HCT116 (cell line): ENCODE measurements at regions not wholly inside any gene's neighbourhood (a gene's known extent, or its start where the extent isn't known, plus 50 kb on each side); places are given as distances from the start of the nearest gene placed in this dataset.

Experiments
- ATAC-seq: fragments of 200-7000 bp; cut with Tn5 transposase; 2 replicates; pipeline ENCODE4 v1.9.1; 2020; ENCODE audit warnings: mild to moderate bottlenecking, moderate library complexity
- BruUV-seq: library from RNA; stranded (reverse); fragments of 400-500 nt; replicated peaks from 2 replicates; lab custom pipeline; 2021; lab: Mats Ljungman, UMichigan
- CTCF ChIA-PET: fragments of 300-600 bp; sonication (Branson Sonifier 250); formaldehyde crosslinking; loops from one replicate; lab custom pipeline; 2021; ENCODE audit warnings: antibody characterized with exemption; lab: Charles Lee
- POLR2A ChIA-PET: fragments of 300-600, 350-600 bp; sonication (Branson Sonifier 250); formaldehyde crosslinking; loops from one replicate; lab custom pipeline; 2021; ENCODE audit warnings: antibody characterized with exemption; lab: Charles Lee
- RAD21 ChIA-PET, 2 experiments: fragments of 300-600 bp; sonication (Branson Sonifier 250); formaldehyde crosslinking; loops; one replicate each; lab custom pipeline; 2023; ENCODE audit warnings: low total read pairs in 2 of 2; ENCODE audit not compliant: uncharacterized antibody in 2 of 2, unreplicated experiment in 2 of 2, low non-redundant PET in 1 of 2; lab: Charles Lee
- DNase-seq: peaks from one replicate; pipeline ENCODE4 v3.0.0-alpha.2; 2010; ENCODE audit warnings: low read depth, low spot score
- H2AFZ ChIP-seq: fragments of 200-600 bp; shearing (Covaris generic), sonication (generic); 2 replicates; pipeline ENCODE4 v1.6.1; 2017; ENCODE audit warnings: low read depth, mixed run types, mixed read lengths, antibody characterized with exemption, low read length; ENCODE audit not compliant: poor library complexity, severe bottlenecking
- H3K27ac ChIP-seq: 2 replicates; pipeline ENCODE4 v1.5.1; 2012; ENCODE audit warnings: low read depth, low read length
- H3K27me3 ChIP-seq: fragments of 200-600 bp; sonication (generic); 2 replicates; pipeline ENCODE4 v1.6.1; 2016; ENCODE audit warnings: mixed run types, low read length, mixed read lengths; ENCODE audit not compliant: insufficient read depth
- H3K36me3 ChIP-seq, 2 experiments: fragments of 200-500 bp in 1 of 2; fragments of 200-600 bp in 1 of 2; sonication (Bioruptor generic) in 1 of 2; sonication (generic) in 1 of 2; 2 replicates each; pipeline versions ENCODE4 v1.5.1 to v1.6.1; 2014 to 2016; ENCODE audit warnings: low read length in 2 of 2, inconsistent platforms in 1 of 2, mixed read lengths in 1 of 2, mixed run types in 1 of 2; ENCODE audit not compliant: insufficient read depth in 2 of 2, control insufficient read depth in 1 of 2
- H3K4me1 ChIP-seq, 2 experiments: fragments of 200-600 bp in 1 of 2; sonication (generic) in 1 of 2; 2 replicates each; pipeline versions ENCODE4 v1.5.1 to v1.6.1; 2012 to 2017; ENCODE audit warnings: low read length in 2 of 2, inconsistent platforms in 1 of 2, mild to moderate bottlenecking in 1 of 2, mixed read lengths in 1 of 2, mixed run types in 1 of 2, moderate library complexity in 1 of 2; ENCODE audit not compliant: insufficient read depth in 2 of 2, control insufficient read depth in 1 of 2
- H3K4me2 ChIP-seq: fragments of 200-600 bp; sonication (generic); 2 replicates; pipeline ENCODE4 v1.6.1; 2017; ENCODE audit warnings: mixed run types, low read length, mixed read lengths
- H3K4me3 ChIP-seq, 2 experiments: fragments of 200-600 bp in 1 of 2; sonication (generic) in 1 of 2; replicated peaks in 1 of 2; 2 replicates each; pipeline ENCODE4 v1.5.1; 2011 to 2016; ENCODE audit warnings: low read length in 2 of 2, control low read depth in 1 of 2, low read depth in 1 of 2, mild to moderate bottlenecking in 1 of 2, mixed read lengths in 1 of 2, mixed run types in 1 of 2
- H3K79me2 ChIP-seq: fragments of 200-600 bp; sonication (generic); 2 replicates; pipeline ENCODE4 v1.6.1; 2017; ENCODE audit warnings: mild to moderate bottlenecking, mixed run types, low read length, moderate library complexity, mixed read lengths; ENCODE audit not compliant: insufficient read depth
- H3K9ac ChIP-seq: fragments of 200-600 bp; sonication (generic); 2 replicates; pipeline ENCODE4 v1.6.1; 2016; ENCODE audit warnings: low read length, mixed read lengths
- H3K9me2 ChIP-seq: fragments of 200-600 bp; sonication (generic), shearing (Covaris generic); 2 replicates; pipeline ENCODE4 v1.6.1; 2017; ENCODE audit warnings: mixed run types, mild to moderate bottlenecking, moderate library complexity; ENCODE audit not compliant: insufficient read depth
- H3K9me3 ChIP-seq, 2 experiments: fragments of 200-500 bp in 1 of 2; fragments of 200-600 bp in 1 of 2; sonication (Bioruptor generic) in 1 of 2; sonication (generic) in 1 of 2; 2 replicates each; pipeline ENCODE4 v1.6.1; 2014 to 2017; ENCODE audit warnings: low read length in 2 of 2, mixed read lengths in 2 of 2, inconsistent platforms in 1 of 2, low read depth in 1 of 2, mild to moderate bottlenecking in 1 of 2, mixed run types in 1 of 2, moderate library complexity in 1 of 2; ENCODE audit not compliant: control insufficient read depth in 1 of 2, insufficient read depth in 1 of 2
- H4K20me1 ChIP-seq: fragments of 200-600 bp; sonication (generic), shearing (Covaris generic); 2 replicates; pipeline ENCODE4 v1.6.1; 2017; ENCODE audit warnings: mixed run types, mild to moderate bottlenecking, moderate library complexity; ENCODE audit not compliant: insufficient read depth
- EGR1 ChIP-seq: IDR thresholded peaks from 2 replicates; pipeline ENCODE4 v1.6.1; 2012; ENCODE audit warnings: low read depth
- FOSL1 ChIP-seq: IDR thresholded peaks from 2 replicates; pipeline ENCODE4 v1.6.1; 2012; ENCODE audit warnings: low read depth
- POLR2A ChIP-seq: IDR thresholded peaks from 2 replicates; pipeline ENCODE4 v1.7.0; 2011; ENCODE audit warnings: borderline replicate concordance; ENCODE audit not compliant: insufficient read depth, insufficient read length; ENCODE audit errors: extremely low read depth
- POLR2AphosphoS5 ChIP-seq: IDR thresholded peaks from 2 replicates; pipeline ENCODE4 v1.6.1; 2011; ENCODE audit warnings: mild to moderate bottlenecking, low read depth, low read length, moderate library complexity
- RAD21 ChIP-seq: IDR thresholded peaks from 2 replicates; pipeline ENCODE4 v1.6.1; 2012; ENCODE audit warnings: low read depth, mild to moderate bottlenecking
- SIN3A ChIP-seq: IDR thresholded peaks from 2 replicates; pipeline ENCODE4 v1.6.1; 2012; ENCODE audit warnings: low read depth
- SRF ChIP-seq: IDR thresholded peaks from 2 replicates; pipeline ENCODE4 v1.6.1; 2012; ENCODE audit warnings: low read depth
- TCF7L2 ChIP-seq: IDR thresholded peaks from 2 replicates; pipeline ENCODE4 v1.7.0; 2011; ENCODE audit warnings: borderline replicate concordance, inconsistent platforms; ENCODE audit not compliant: insufficient read depth, insufficient read length; ENCODE audit errors: extremely low read depth
- ZFX ChIP-seq: fragments of 450-650 bp; IDR thresholded peaks from 2 replicates; pipeline ENCODE4 v1.6.1; 2017
- ZNF274 ChIP-seq: fragments of 200-500 bp; sonication (Bioruptor generic); IDR thresholded peaks from 2 replicates; pipeline ENCODE4 v1.6.1; 2014; ENCODE audit warnings: mild to moderate bottlenecking, low read depth, low read length, inconsistent platforms
- intact Hi-C: fragments of 100-400 bp; cut with micrococcal nuclease; formaldehyde crosslinking; loops from 2 replicates; pipeline ENCODE4 v1.10.0; 2022
- TF ChIP-seq, protein P1 (sequence below): IDR thresholded peaks from 2 replicates; pipeline ENCODE4 v1.6.1; 2012; ENCODE audit warnings: low read depth
- TF ChIP-seq, protein P2 (sequence below), 3 experiments: fragments of 200-600 bp in 1 of 3; sonication (generic) in 1 of 3; IDR thresholded peaks in 2 of 3; conservative IDR thresholded peaks in 1 of 3; 2 replicates each; pipeline ENCODE4 v1.5.1; 2012 to 2017; ENCODE audit warnings: low read depth in 2 of 3, low read length in 2 of 3, antibody characterized with exemption in 1 of 3, borderline replicate concordance in 1 of 3, control low read depth in 1 of 3, mild to moderate bottlenecking in 1 of 3, mixed read lengths in 1 of 3, mixed run types in 1 of 3, moderate library complexity in 1 of 3; ENCODE audit not compliant: insufficient read depth in 1 of 3

DNA sequence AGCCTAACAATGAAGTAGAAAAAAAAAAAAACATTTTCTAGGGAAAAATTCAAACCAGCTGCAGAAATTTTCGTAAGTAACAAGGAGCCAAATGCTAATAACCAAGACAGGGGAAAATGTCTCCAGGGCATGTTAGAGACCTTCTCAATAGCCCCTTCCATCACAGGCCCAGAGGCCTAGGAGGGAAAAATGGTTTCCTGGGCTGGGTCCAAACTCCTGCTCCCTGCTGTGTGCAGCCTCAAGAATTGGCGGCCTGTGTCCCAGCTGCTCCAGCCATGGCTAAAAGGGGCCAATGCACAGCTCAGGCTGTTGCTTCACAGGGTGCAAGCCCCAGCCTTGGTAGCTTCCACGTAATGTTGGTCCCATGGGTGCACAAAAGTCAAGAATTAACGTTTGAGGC, 266.2 kb downstream of the ZEB2 start:
- Histone ChIP-seq H3K4me1 (no peaks in the 10 kb centered on the region), H3K36me3 (no peaks in the 10 kb centered on the region), H3K9me3 (peaks cover 9 to 12% of the 10 kb centered on the region in 2 experiments; a peak in 3 of 4 replicates), H3K27ac (no peak overlapping the region), H3K4me2 (no peak overlapping the region), H2AFZ (no peak overlapping the region), H4K20me1 (no peaks in the 10 kb centered on the region), H3K9me2 (no peaks in the 10 kb centered on the region), H3K27me3 (no peaks in the 10 kb centered on the region), H3K4me3 (no peak overlapping the region), H3K9ac (no peak overlapping the region), H3K79me2 (no peaks in the 10 kb centered on the region)
- BruUV-seq: no TSS peak
- ChIA-PET RAD21 (no interaction called here), POLR2A (no interaction called here), CTCF (no interaction called here)
- intact Hi-C loops: no loop called here
- ATAC-seq (no peak), DNase-seq (no peak)
- TF ChIP-seq POLR2A: no peak
- TF ChIP-seq POLR2AphosphoS5: no peak
- TF ChIP-seq, protein P1, sequence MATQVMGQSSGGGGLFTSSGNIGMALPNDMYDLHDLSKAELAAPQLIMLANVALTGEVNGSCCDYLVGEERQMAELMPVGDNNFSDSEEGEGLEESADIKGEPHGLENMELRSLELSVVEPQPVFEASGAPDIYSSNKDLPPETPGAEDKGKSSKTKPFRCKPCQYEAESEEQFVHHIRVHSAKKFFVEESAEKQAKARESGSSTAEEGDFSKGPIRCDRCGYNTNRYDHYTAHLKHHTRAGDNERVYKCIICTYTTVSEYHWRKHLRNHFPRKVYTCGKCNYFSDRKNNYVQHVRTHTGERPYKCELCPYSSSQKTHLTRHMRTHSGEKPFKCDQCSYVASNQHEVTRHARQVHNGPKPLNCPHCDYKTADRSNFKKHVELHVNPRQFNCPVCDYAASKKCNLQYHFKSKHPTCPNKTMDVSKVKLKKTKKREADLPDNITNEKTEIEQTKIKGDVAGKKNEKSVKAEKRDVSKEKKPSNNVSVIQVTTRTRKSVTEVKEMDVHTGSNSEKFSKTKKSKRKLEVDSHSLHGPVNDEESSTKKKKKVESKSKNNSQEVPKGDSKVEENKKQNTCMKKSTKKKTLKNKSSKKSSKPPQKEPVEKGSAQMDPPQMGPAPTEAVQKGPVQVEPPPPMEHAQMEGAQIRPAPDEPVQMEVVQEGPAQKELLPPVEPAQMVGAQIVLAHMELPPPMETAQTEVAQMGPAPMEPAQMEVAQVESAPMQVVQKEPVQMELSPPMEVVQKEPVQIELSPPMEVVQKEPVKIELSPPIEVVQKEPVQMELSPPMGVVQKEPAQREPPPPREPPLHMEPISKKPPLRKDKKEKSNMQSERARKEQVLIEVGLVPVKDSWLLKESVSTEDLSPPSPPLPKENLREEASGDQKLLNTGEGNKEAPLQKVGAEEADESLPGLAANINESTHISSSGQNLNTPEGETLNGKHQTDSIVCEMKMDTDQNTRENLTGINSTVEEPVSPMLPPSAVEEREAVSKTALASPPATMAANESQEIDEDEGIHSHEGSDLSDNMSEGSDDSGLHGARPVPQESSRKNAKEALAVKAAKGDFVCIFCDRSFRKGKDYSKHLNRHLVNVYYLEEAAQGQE: no peak

DNA sequence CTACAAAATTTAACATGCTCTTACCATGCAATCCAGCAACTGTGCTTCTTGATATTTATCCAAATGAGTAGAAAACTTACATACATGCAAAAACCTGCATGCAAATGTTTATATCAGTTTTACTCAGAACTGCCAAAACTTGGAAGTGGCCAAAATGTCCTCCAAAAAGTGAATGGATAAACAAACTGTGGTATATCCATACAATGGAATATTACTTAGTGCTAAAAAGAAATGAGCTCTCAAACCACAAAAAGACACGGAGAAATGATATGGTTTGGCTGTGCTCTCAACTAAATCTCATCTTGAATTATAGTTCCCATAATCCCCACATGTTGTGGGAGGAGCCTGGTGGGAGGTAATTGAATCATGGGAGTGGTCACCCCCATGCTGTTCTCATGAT, 267.2 kb downstream of the ZEB2 start:
- BruUV-seq: no TSS peak

More for the DNA sequence above, 267.2 kb downstream of the ZEB2 start:
- Histone ChIP-seq H4K20me1 (no peaks in the 10 kb centered on the region), H3K9ac (no peak overlapping the region), H3K79me2 (no peaks in the 10 kb centered on the region), H3K4me3 (no peak overlapping the region), H3K9me2 (no peaks in the 10 kb centered on the region), H3K4me2 (no peak overlapping the region), H2AFZ (no peak overlapping the region), H3K9me3 (peaks cover 5 to 9% of the 10 kb centered on the region in 2 experiments; a peak in 3 of 4 replicates), H3K36me3 (no peaks in the 10 kb centered on the region), H3K27ac (no peak overlapping the region), H3K27me3 (no peaks in the 10 kb centered on the region), H3K4me1 (no peaks in the 10 kb centered on the region)
- no peak for DNase-seq
- no peak for TF ChIP-seq ZFX
- no peak for TF ChIP-seq SIN3A
- TF ChIP-seq POLR2AphosphoS5: no peak
- TF ChIP-seq, protein P2, sequence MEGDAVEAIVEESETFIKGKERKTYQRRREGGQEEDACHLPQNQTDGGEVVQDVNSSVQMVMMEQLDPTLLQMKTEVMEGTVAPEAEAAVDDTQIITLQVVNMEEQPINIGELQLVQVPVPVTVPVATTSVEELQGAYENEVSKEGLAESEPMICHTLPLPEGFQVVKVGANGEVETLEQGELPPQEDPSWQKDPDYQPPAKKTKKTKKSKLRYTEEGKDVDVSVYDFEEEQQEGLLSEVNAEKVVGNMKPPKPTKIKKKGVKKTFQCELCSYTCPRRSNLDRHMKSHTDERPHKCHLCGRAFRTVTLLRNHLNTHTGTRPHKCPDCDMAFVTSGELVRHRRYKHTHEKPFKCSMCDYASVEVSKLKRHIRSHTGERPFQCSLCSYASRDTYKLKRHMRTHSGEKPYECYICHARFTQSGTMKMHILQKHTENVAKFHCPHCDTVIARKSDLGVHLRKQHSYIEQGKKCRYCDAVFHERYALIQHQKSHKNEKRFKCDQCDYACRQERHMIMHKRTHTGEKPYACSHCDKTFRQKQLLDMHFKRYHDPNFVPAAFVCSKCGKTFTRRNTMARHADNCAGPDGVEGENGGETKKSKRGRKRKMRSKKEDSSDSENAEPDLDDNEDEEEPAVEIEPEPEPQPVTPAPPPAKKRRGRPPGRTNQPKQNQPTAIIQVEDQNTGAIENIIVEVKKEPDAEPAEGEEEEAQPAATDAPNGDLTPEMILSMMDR (IDR thresholded peaks at IDR 0.05 in 2 of 3, conservative IDR thresholded peaks at IDR 0.05 in 1 of 3; ENCODE audit: borderline replicate concordance in 1 of 3, insufficient read depth in 1 of 3, low read depth in 2 of 3, low read length in 2 of 3): no peak
- TF ChIP-seq FOSL1: no peak
- no peak for TF ChIP-seq EGR1
- no peak for TF ChIP-seq SRF
- no peak for TF ChIP-seq ZNF274
- no peak for TF ChIP-seq POLR2A
- TF ChIP-seq TCF7L2: no peak
- TF ChIP-seq RAD21: no peak
- ChIA-PET POLR2A (no interaction called here), RAD21 (no interaction called here), CTCF (no interaction called here)
- intact Hi-C loops: no loop called here
- ATAC-seq: no peak
